ENCODE measurements at regions not wholly inside any gene's neighbourhood (a gene's known extent, or its start where the extent isn't known, plus 50 kb on each side); places are given as distances from the start of the nearest gene placed in this dataset.
A peak's percentile ranks its signal among the peaks of the same experiment; 100 is the strongest.

DNA sequence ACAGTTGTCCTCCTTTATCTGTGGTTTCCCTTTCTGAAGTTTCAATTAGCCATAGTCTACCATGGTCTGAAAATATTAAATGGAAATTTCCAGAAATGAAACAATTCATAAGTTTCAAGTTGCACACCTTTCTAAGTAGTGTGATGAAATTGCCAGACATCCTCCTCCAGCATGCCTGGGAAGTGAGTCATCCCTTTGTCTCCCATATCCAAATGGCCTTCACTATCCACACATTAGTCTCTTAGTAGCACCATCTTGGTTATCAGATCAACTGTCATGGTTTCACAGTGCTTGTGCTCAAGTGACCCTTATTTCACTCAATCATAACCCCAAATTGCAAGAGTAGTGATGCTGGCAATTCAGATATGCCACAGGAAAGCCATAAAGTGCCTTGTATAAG, 83.4 kb upstream of the PPP1R9A start (continued):
- TF ChIP-seq PITX1 (CRISPR knock-in tag; IDR thresholded peaks at IDR 0.05): no peak
- no peak for TF ChIP-seq BATF2 (CRISPR knock-in tag; IDR thresholded peaks at IDR 0.05)
- no peak for TF ChIP-seq RBFOX2 (IDR thresholded peaks at IDR 0.05; ENCODE audit: low read depth, low read length)
- peak; percentile 99 for TF ChIP-seq ZNF644 (CRISPR knock-in tag; IDR thresholded peaks at IDR 0.05; ENCODE audit: low read depth)
- peak; percentile 67; the same call in 1 of the 2 replicates for TF ChIP-seq SOX5 (CRISPR knock-in tag; IDR thresholded peaks at IDR 0.05; ENCODE audit: borderline replicate concordance)
- no peak for TF ChIP-seq ZNF136 (CRISPR knock-in tag; IDR thresholded peaks at IDR 0.05; ENCODE audit: low read depth)
- no peak for TF ChIP-seq PPARG (CRISPR knock-in tag; conservative IDR thresholded peaks at IDR 0.05)
- no peak for TF ChIP-seq CBX2 (IDR thresholded peaks at IDR 0.05; ENCODE audit: low read depth, low read length)
- no peak for TF ChIP-seq CBX2 (CRISPR knock-in tag; IDR thresholded peaks at IDR 0.05; ENCODE audit: low read depth)
- TF ChIP-seq RXRB (CRISPR knock-in tag; IDR thresholded peaks at IDR 0.05; ENCODE audit: borderline replicate concordance): no peak
- TF ChIP-seq ONECUT2 (CRISPR knock-in tag; IDR thresholded peaks at IDR 0.05): no peak
- TF ChIP-seq, protein P1, sequence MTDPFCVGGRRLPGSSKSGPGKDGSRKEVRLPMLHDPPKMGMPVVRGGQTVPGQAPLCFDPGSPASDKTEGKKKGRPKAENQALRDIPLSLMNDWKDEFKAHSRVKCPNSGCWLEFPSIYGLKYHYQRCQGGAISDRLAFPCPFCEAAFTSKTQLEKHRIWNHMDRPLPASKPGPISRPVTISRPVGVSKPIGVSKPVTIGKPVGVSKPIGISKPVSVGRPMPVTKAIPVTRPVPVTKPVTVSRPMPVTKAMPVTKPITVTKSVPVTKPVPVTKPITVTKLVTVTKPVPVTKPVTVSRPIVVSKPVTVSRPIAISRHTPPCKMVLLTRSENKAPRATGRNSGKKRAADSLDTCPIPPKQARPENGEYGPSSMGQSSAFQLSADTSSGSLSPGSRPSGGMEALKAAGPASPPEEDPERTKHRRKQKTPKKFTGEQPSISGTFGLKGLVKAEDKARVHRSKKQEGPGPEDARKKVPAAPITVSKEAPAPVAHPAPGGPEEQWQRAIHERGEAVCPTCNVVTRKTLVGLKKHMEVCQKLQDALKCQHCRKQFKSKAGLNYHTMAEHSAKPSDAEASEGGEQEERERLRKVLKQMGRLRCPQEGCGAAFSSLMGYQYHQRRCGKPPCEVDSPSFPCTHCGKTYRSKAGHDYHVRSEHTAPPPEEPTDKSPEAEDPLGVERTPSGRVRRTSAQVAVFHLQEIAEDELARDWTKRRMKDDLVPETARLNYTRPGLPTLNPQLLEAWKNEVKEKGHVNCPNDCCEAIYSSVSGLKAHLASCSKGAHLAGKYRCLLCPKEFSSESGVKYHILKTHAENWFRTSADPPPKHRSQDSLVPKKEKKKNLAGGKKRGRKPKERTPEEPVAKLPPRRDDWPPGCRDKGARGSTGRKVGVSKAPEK (CRISPR knock-in tag; IDR thresholded peaks at IDR 0.05; ENCODE audit: borderline replicate concordance): no peak
- TF ChIP-seq TAF15 (IDR thresholded peaks at IDR 0.05; ENCODE audit: low read depth, low read length, poor library complexity, severe bottlenecking): no peak
- no peak for TF ChIP-seq ZNF781 (CRISPR knock-in tag; IDR thresholded peaks at IDR 0.05; ENCODE audit: borderline replicate concordance, not compliant biosample characterization)
- TF ChIP-seq, protein P2, sequence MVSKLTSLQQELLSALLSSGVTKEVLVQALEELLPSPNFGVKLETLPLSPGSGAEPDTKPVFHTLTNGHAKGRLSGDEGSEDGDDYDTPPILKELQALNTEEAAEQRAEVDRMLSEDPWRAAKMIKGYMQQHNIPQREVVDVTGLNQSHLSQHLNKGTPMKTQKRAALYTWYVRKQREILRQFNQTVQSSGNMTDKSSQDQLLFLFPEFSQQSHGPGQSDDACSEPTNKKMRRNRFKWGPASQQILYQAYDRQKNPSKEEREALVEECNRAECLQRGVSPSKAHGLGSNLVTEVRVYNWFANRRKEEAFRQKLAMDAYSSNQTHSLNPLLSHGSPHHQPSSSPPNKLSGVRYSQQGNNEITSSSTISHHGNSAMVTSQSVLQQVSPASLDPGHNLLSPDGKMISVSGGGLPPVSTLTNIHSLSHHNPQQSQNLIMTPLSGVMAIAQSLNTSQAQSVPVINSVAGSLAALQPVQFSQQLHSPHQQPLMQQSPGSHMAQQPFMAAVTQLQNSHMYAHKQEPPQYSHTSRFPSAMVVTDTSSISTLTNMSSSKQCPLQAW (CRISPR knock-in tag; IDR thresholded peaks at IDR 0.05): no peak
- TF ChIP-seq MXD4 (CRISPR knock-in tag; IDR thresholded peaks at IDR 0.05): no peak
- TF ChIP-seq JUNB (CRISPR knock-in tag; IDR thresholded peaks at IDR 0.05; ENCODE audit: borderline replicate concordance): no peak; the same call in 1 of the 2 replicates
- no peak for TF ChIP-seq ELF3 (CRISPR knock-in tag; IDR thresholded peaks at IDR 0.05)
- TF ChIP-seq ATF3 (CRISPR knock-in tag; IDR thresholded peaks at IDR 0.05): peak; percentile 53; the same call in 1 of the 2 replicates
- TF ChIP-seq ZFP91 (CRISPR knock-in tag; IDR thresholded peaks at IDR 0.05; ENCODE audit: borderline replicate concordance): no peak
- TF ChIP-seq TP53 (CRISPR knock-in tag; conservative IDR thresholded peaks at IDR 0.05): no peak
- TF ChIP-seq MIER3 (CRISPR knock-in tag; IDR thresholded peaks at IDR 0.05; ENCODE audit: borderline replicate concordance): no peak
- no peak for TF ChIP-seq ZZZ3 (CRISPR knock-in tag; IDR thresholded peaks at IDR 0.05; ENCODE audit: borderline replicate concordance)
- peak; percentile 60; the same call in 1 of the 2 replicates for TF ChIP-seq FOSL1 (CRISPR knock-in tag; IDR thresholded peaks at IDR 0.05; ENCODE audit: borderline replicate concordance)
